B cell (primary cell): ENCODE measurements at regions not wholly inside any gene's neighbourhood (a gene's known extent, or its start where the extent isn't known, plus 50 kb on each side); places are given as distances from the start of the nearest gene placed in this dataset.

ENCODE experiments used
- ATAC-seq: fragments of 200-7000 bp; cut with Tn5 transposase; one replicate; pipeline ENCODE4 v1.10.0; 2021; ENCODE audit warnings: low read depth, mild to moderate bottlenecking, moderate number of reproducible peaks, moderate library complexity
- CTCF ChIA-PET: fragments of 350-600 bp; sonication (Branson Sonifier 250); formaldehyde crosslinking; loops from one replicate; lab custom pipeline; 2021; ENCODE audit warnings: antibody characterized with exemption, inconsistent platforms; lab: Charles Lee
- POLR2A ChIA-PET: fragments of 350-600 bp; sonication (Branson Sonifier 250); formaldehyde crosslinking; loops from one replicate; lab custom pipeline; 2021; ENCODE audit warnings: antibody characterized with exemption; lab: Charles Lee
- DNase-seq: peaks from one replicate; pipeline ENCODE4 v3.0.0; 2013
- H2AFZ ChIP-seq: 2 replicates; pipeline ENCODE4 v1.6.1; 2012; ENCODE audit warnings: mild to moderate bottlenecking, low read depth, low read length; ENCODE audit not compliant: insufficient read depth, poor library complexity, severe bottlenecking
- H3K27ac ChIP-seq, 2 donors: 1 replicate in 1 of 2; 2 replicates in 1 of 2; pipeline ENCODE4 v1.5.1; 2012 to 2013; ENCODE audit warnings: low read length in 2 of 2, mild to moderate bottlenecking in 2 of 2, moderate library complexity in 1 of 2
- H3K27me3 ChIP-seq, 4 experiments: fragments of 200-600 bp in 1 of 4; sonication (generic) in 1 of 4; replicated peaks in 1 of 4; 1 replicate in 2 of 4; 2 replicates in 2 of 4; pipeline versions ENCODE4 v1.6.1 to v1.7.0; 2013 to 2016; ENCODE audit warnings: low read length in 3 of 4, mild to moderate bottlenecking in 2 of 4, mixed read lengths in 1 of 4, moderate library complexity in 1 of 4; ENCODE audit not compliant: insufficient read depth in 4 of 4, control insufficient read depth in 3 of 4; ENCODE audit errors: control extremely low read depth in 1 of 4
- H3K36me3 ChIP-seq, 2 experiments: replicated peaks in 1 of 2; 1 replicate in 1 of 2; 2 replicates in 1 of 2; pipeline versions ENCODE4 v1.6.1 to v1.7.1; 2013; ENCODE audit warnings: low read length in 1 of 2; ENCODE audit not compliant: insufficient read depth in 2 of 2, control insufficient read depth in 1 of 2; ENCODE audit errors: control extremely low read depth in 1 of 2, extremely low read depth in 1 of 2
- H3K4me1 ChIP-seq, 2 donors: fragments of 200-600 bp in 1 of 2; sonication (generic) in 1 of 2; 1 replicate in 1 of 2; 2 replicates in 1 of 2; pipeline versions ENCODE4 v1.5.1 to v1.6.1; 2013 to 2017; ENCODE audit warnings: low read length in 2 of 2; ENCODE audit not compliant: control insufficient read depth in 2 of 2, insufficient read depth in 2 of 2
- H3K4me2 ChIP-seq: replicated peaks from 2 replicates; pipeline ENCODE3; 2012; ENCODE audit warnings: mild to moderate bottlenecking, low read depth, low read length; ENCODE audit not compliant: poor library complexity, severe bottlenecking
- H3K4me3 ChIP-seq, 5 experiments: fragments of 200-600 bp in 1 of 5; sonication (generic) in 1 of 5; 1 replicate in 3 of 5; 2 replicates in 2 of 5; pipeline versions ENCODE4 v1.5.1 to v1.7.0; 2011 to 2016; ENCODE audit warnings: low read length in 4 of 5, mild to moderate bottlenecking in 4 of 5, low read depth in 2 of 5, control low read depth in 1 of 5, moderate library complexity in 1 of 5; ENCODE audit not compliant: insufficient read depth in 1 of 5; ENCODE audit errors: control extremely low read depth in 1 of 5, extremely low read depth in 1 of 5
- H3K79me2 ChIP-seq: fragments of 200-600 bp; sonication (generic); one replicate; pipeline ENCODE4 v1.6.0; 2016; ENCODE audit warnings: low read length; ENCODE audit not compliant: control insufficient read depth, insufficient read depth
- H3K9ac ChIP-seq: fragments of 200-600 bp; sonication (generic); 2 replicates; pipeline ENCODE4 v1.6.1; 2017; ENCODE audit warnings: mild to moderate bottlenecking, low read length, moderate library complexity
- H3K9me3 ChIP-seq, 3 donors: one replicate each; pipeline versions ENCODE4 v1.6.1 to v1.7.1; 2013; ENCODE audit warnings: low read length in 2 of 3; ENCODE audit not compliant: control insufficient read depth in 2 of 3, insufficient read depth in 1 of 3; ENCODE audit errors: control extremely low read depth in 1 of 3
- H4K20me1 ChIP-seq: 2 replicates; pipeline ENCODE4 v1.6.0; 2012; ENCODE audit warnings: mild to moderate bottlenecking, low read length; ENCODE audit not compliant: insufficient read depth, control insufficient read depth, poor library complexity, severe bottlenecking
- H3K27ac Mint-ChIP-seq: one replicate; pipeline ENCODE4 v1.8.0; 2021; ENCODE audit warnings: mixed read lengths
- H3K27me3 Mint-ChIP-seq: one replicate; pipeline ENCODE4 v1.8.0; 2021; ENCODE audit warnings: mixed read lengths
- H3K4me1 Mint-ChIP-seq: one replicate; pipeline ENCODE4 v1.8.0; 2021; ENCODE audit warnings: mixed read lengths
- H3K4me3 Mint-ChIP-seq: one replicate; pipeline ENCODE4 v1.8.0; 2021; ENCODE audit warnings: mixed read lengths
- H3K9me3 Mint-ChIP-seq: one replicate; pipeline ENCODE4 v1.8.0; 2022; ENCODE audit warnings: mixed read lengths; ENCODE audit not compliant: insufficient read depth
- CTCF ChIP-seq: fragments of 200-600 bp; IDR thresholded peaks from one replicate; pipeline ENCODE4 v1.8.0; 2022; ENCODE audit warnings: antibody characterized with exemption, mild to moderate bottlenecking
- EZH2 ChIP-seq: IDR thresholded peaks from 2 replicates; pipeline ENCODE4 v1.6.1; 2012; ENCODE audit warnings: borderline replicate concordance, low read depth, mild to moderate bottlenecking, moderate library complexity, low read length; ENCODE audit not compliant: insufficient read depth, poor library complexity, severe bottlenecking
- WGBS: methylation state at CpG from one replicate; pipeline ENCODE4 v1.1.5; 2013; ENCODE audit warnings: missing lambda C conversion rate; ENCODE audit not compliant: insufficient coverage; 5-methylcytosine and 5-hydroxymethylcytosine counted together
- intact Hi-C: fragments of 100-400 bp; cut with micrococcal nuclease; formaldehyde crosslinking; loops from one replicate; pipeline ENCODE4 v1.10.0; 2022

GRCh38 chr7:16015981-16016380 is 329.5 kb upstream of the MEOX2 start:
- no peak overlapping the region for H3K4me3 Mint-ChIP-seq
- H3K9me3 Mint-ChIP-seq: no peaks in the 10 kb centered on the region
- no peak overlapping the region for H3K4me2 ChIP-seq
- no peak for TF ChIP-seq CTCF
- TF ChIP-seq EZH2: no peak
- no peaks in the 10 kb centered on the region for H3K79me2 ChIP-seq
- no peak overlapping the region for H3K27ac Mint-ChIP-seq
- POLR2A ChIA-PET: no interaction called here
- ATAC-seq: no peak
- H3K27me3 Mint-ChIP-seq: no peaks in the 10 kb centered on the region
- H3K9me3 ChIP-seq: no peaks in the 10 kb centered on the region
- H3K27me3 ChIP-seq: no peaks in the 10 kb centered on the region
- intact Hi-C loops: no loop called here
- DNase-seq: no peak
- no peaks in the 10 kb centered on the region for H4K20me1 ChIP-seq
- H3K27ac ChIP-seq: no peak overlapping the region
- H2AFZ ChIP-seq: no peak overlapping the region
- no peak overlapping the region for H3K4me3 ChIP-seq
- CTCF ChIA-PET: no interaction called here
- no peaks in the 10 kb centered on the region for H3K36me3 ChIP-seq
- no peaks in the 10 kb centered on the region for H3K4me1 Mint-ChIP-seq
- no peak overlapping the region for H3K9ac ChIP-seq
- H3K4me1 ChIP-seq: no peaks in the 10 kb centered on the region

GRCh38 chr7:16014031-16014430 is 327.5 kb upstream of the MEOX2 start:
- H3K4me1 Mint-ChIP-seq: no peaks in the 10 kb centered on the region
- CTCF ChIA-PET: no interaction called here
- intact Hi-C loops: no loop called here
- WGBS: no CpG with 5 or more reads among the region's 2 CpGs
- TF ChIP-seq CTCF: no peak
- no peak for TF ChIP-seq EZH2
- H3K9me3 Mint-ChIP-seq: no peaks in the 10 kb centered on the region
- ATAC-seq: no peak
- no peak overlapping the region for H2AFZ ChIP-seq
- no peaks in the 10 kb centered on the region for H3K27me3 ChIP-seq
- H3K27ac ChIP-seq: no peak overlapping the region
- no peaks in the 10 kb centered on the region for H3K9me3 ChIP-seq
- no peak for DNase-seq
- no peaks in the 10 kb centered on the region for H3K36me3 ChIP-seq
- POLR2A ChIA-PET: no interaction called here
- H3K79me2 ChIP-seq: no peaks in the 10 kb centered on the region
- no peaks in the 10 kb centered on the region for H4K20me1 ChIP-seq
- H3K4me3 ChIP-seq: no peak overlapping the region
- no peak overlapping the region for H3K4me2 ChIP-seq
- H3K4me1 ChIP-seq: no peaks in the 10 kb centered on the region
- H3K27me3 Mint-ChIP-seq: no peaks in the 10 kb centered on the region
- H3K27ac Mint-ChIP-seq: no peak overlapping the region
- H3K4me3 Mint-ChIP-seq: no peak overlapping the region
- H3K9ac ChIP-seq: no peak overlapping the region
